Esophagus squamous epithelium (tissue), 4 donors: ENCODE measurements at regions not wholly inside any gene's neighbourhood (a gene's known extent, or its start where the extent isn't known, plus 50 kb on each side); places are given as distances from the start of the nearest gene placed in this dataset.

Experiments
- POLR2A ChIP-seq, 4 donors: fragments of 450-650 bp; IDR thresholded peaks; one replicate each; pipeline ENCODE4 v1.6.1; 2017; ENCODE audit warnings: antibody characterized with exemption in 4 of 4, mild to moderate bottlenecking in 4 of 4, moderate library complexity in 3 of 4
- TF ChIP-seq, protein P1 (sequence below), 6 experiments: fragments of 450-650 bp in 4 of 6; fragments of 200-600 bp in 2 of 6; sonication (generic) in 2 of 6; IDR thresholded peaks; one replicate each; pipeline ENCODE4 v1.5.1; 2016 to 2019; ENCODE audit warnings: antibody characterized with exemption in 6 of 6, mild to moderate bottlenecking in 4 of 6, moderate library complexity in 4 of 6

- TF ChIP-seq, protein P1, sequence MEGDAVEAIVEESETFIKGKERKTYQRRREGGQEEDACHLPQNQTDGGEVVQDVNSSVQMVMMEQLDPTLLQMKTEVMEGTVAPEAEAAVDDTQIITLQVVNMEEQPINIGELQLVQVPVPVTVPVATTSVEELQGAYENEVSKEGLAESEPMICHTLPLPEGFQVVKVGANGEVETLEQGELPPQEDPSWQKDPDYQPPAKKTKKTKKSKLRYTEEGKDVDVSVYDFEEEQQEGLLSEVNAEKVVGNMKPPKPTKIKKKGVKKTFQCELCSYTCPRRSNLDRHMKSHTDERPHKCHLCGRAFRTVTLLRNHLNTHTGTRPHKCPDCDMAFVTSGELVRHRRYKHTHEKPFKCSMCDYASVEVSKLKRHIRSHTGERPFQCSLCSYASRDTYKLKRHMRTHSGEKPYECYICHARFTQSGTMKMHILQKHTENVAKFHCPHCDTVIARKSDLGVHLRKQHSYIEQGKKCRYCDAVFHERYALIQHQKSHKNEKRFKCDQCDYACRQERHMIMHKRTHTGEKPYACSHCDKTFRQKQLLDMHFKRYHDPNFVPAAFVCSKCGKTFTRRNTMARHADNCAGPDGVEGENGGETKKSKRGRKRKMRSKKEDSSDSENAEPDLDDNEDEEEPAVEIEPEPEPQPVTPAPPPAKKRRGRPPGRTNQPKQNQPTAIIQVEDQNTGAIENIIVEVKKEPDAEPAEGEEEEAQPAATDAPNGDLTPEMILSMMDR (IDR thresholded peaks at IDR 0.05): no peak
- no peak for TF ChIP-seq POLR2A (IDR thresholded peaks at IDR 0.05)
These were observed 58.6 kb upstream of the JCAD start for GRCh38 chr10:30117812-30118501.
